Right atrium auricular region (tissue), 2 donors: ENCODE measurements at regions not wholly inside any gene's neighbourhood (a gene's known extent, or its start where the extent isn't known, plus 50 kb on each side); places are given as distances from the start of the nearest gene placed in this dataset.

ENCODE experiments used
- DNase-seq: peaks from one replicate; pipeline ENCODE4 v3.0.0-alpha.2; 2019; ENCODE audit warnings: low spot score
- H3K27ac ChIP-seq, 2 donors: fragments of 200-600 bp; sonication (generic); 1 replicate in 1 of 2; 2 replicates in 1 of 2; pipeline ENCODE4 v1.5.1; 2016 to 2019
- H3K27me3 ChIP-seq, 2 donors: fragments of 200-600 bp; sonication (generic); one replicate each; pipeline versions ENCODE4 v1.5.1 to v1.6.0; 2017 to 2019
- H3K36me3 ChIP-seq: fragments of 200-600 bp; sonication (generic); one replicate; pipeline ENCODE4 v1.5.1; 2016
- H3K4me1 ChIP-seq, 2 donors: fragments of 200-600 bp; sonication (generic); one replicate each; pipeline versions ENCODE4 v1.5.1 to v1.6.0; 2017 to 2019
- H3K4me3 ChIP-seq, 2 donors: fragments of 200-600 bp; sonication (generic); 1 replicate in 1 of 2; 2 replicates in 1 of 2; pipeline ENCODE4 v1.5.1; 2017 to 2019; ENCODE audit warnings: mild to moderate bottlenecking in 1 of 2, moderate library complexity in 1 of 2
- H3K9me3 ChIP-seq, 2 donors: fragments of 200-600 bp; sonication (generic); one replicate each; pipeline ENCODE4 v1.5.1; 2019
- TF ChIP-seq, protein P1 (sequence below), 2 donors: fragments of 200-600 bp; sonication (generic); IDR thresholded peaks; one replicate each; pipeline ENCODE4 v1.5.1; 2019; ENCODE audit warnings: antibody characterized with exemption in 2 of 2

DNA sequence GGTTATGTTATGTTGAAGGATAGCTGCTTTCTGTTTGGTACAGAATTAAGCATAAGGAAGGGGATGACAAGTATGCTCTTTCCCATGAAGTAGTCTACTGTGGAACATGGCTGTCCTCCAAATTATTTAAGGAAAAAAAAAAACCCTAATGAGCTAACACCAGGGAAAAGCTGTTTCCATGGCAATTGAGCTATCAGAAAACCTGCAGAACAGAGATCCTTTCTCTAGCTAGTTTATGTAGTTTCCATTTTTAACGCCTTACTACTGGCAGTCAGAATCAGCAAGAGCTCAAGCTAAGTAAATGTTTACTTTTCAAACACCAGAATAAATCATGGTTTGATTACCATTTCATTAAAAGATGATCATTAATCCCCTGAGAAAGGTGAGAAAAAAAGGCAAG, 287.4 kb upstream of the TARS1 start:
- Histone ChIP-seq H3K36me3 (no peaks in the 10 kb centered on the region), H3K4me1 (no peaks in the 10 kb centered on the region), H3K4me3 (no peak overlapping the region), H3K27ac (no peak overlapping the region), H3K9me3 (no peaks in the 10 kb centered on the region), H3K27me3 (no peaks in the 10 kb centered on the region)
- TF ChIP-seq, protein P1, sequence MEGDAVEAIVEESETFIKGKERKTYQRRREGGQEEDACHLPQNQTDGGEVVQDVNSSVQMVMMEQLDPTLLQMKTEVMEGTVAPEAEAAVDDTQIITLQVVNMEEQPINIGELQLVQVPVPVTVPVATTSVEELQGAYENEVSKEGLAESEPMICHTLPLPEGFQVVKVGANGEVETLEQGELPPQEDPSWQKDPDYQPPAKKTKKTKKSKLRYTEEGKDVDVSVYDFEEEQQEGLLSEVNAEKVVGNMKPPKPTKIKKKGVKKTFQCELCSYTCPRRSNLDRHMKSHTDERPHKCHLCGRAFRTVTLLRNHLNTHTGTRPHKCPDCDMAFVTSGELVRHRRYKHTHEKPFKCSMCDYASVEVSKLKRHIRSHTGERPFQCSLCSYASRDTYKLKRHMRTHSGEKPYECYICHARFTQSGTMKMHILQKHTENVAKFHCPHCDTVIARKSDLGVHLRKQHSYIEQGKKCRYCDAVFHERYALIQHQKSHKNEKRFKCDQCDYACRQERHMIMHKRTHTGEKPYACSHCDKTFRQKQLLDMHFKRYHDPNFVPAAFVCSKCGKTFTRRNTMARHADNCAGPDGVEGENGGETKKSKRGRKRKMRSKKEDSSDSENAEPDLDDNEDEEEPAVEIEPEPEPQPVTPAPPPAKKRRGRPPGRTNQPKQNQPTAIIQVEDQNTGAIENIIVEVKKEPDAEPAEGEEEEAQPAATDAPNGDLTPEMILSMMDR (IDR thresholded peaks at IDR 0.05) = no peak
- DNase-seq = no peak

DNA sequence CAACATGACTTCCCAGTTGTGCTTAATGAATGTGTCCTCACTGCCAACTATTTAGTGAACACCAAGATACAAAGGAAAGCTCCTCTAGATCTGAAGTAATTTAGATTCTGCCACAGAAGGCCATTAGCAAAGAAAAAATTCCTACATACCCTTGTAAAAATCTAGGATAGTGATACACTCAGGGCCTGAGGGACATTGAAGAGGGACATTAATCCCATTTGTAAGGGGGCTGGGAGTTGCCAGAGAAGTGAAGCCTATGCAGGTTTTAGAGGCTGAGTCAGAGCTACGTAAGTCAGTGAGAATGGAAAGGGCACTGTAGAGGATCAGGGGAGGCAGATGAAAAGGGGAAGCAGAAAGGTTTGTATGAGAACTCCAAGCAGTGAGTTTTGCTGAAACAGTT, 286.9 kb upstream of the TARS1 start:
- Histone ChIP-seq H3K27ac (no peak overlapping the region), H3K36me3 (no peaks in the 10 kb centered on the region), H3K4me3 (no peak overlapping the region), H3K9me3 (no peaks in the 10 kb centered on the region), H3K27me3 (no peaks in the 10 kb centered on the region), H3K4me1 (no peaks in the 10 kb centered on the region)
- no peak for DNase-seq
- TF ChIP-seq, protein P1 (IDR thresholded peaks at IDR 0.05) = no peak

DNA sequence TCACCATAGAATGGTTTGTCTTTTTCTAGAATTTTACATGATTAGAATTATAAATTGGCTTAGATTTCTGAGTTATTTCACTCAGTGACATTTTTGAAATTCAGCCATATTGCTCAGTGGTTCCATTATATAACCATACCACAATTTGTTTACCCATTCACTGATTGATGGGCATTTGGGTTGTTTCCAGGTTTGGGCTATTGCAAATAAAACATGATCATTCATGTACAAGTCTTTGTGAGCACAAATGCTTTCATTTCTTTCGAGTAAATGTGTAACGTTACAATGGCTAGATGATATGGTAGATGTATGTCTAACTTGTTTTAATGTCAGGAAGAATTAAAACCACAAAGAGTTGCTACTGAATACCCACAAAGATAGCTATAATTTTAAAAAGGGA, 279.9 kb upstream of the TARS1 start:
- no peaks in the 10 kb centered on the region for H3K36me3 ChIP-seq
- peaks cover 0 to 8% of the 10 kb centered on the region in 2 donors for H3K9me3 ChIP-seq
- no peaks in the 10 kb centered on the region for H3K27me3 ChIP-seq
- TF ChIP-seq, protein P1 (IDR thresholded peaks at IDR 0.05) = no peak
- H3K4me1 ChIP-seq = no peaks in the 10 kb centered on the region
- H3K27ac ChIP-seq = no peak overlapping the region
- DNase-seq = no peak
- no peak overlapping the region for H3K4me3 ChIP-seq

- Histone ChIP-seq H3K4me3 (no peak overlapping the region), H3K9me3 (peaks cover 0 to 8% of the 10 kb centered on the region in 2 donors), H3K27ac (no peak overlapping the region), H3K4me1 (no peaks in the 10 kb centered on the region), H3K27me3 (no peaks in the 10 kb centered on the region), H3K36me3 (no peaks in the 10 kb centered on the region)
- no peak for DNase-seq
- TF ChIP-seq, protein P1 (IDR thresholded peaks at IDR 0.05) = no peak
Measured at GRCh38 chr5:33161421-33161820, 279.3 kb upstream of the TARS1 start.

DNA sequence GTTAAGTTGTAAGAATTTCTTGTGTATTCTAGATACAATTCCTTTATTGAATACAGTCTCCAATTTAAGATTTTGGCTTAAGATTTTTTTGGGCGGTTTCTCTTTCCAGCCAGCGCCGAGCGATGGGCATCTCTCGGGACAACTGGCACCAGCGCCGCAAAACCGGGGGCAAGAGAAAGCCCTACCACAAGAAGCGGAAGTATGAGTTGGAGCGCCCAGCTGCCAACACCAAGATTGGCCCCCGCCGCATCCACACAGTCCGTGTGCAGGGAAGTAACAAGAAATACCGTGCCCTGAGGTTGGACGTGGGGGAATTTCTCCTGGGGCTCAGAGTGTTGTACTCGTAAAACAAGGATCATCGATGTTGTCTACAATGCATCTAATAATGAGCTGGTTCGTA, 278.7 kb upstream of the TARS1 start:
- no peak overlapping the region for H3K4me3 ChIP-seq
- no peaks in the 10 kb centered on the region for H3K36me3 ChIP-seq
- H3K4me1 ChIP-seq = no peaks in the 10 kb centered on the region
- H3K27me3 ChIP-seq = no peaks in the 10 kb centered on the region
- peaks cover 0 to 8% of the 10 kb centered on the region in 2 donors for H3K9me3 ChIP-seq
- TF ChIP-seq, protein P1 (IDR thresholded peaks at IDR 0.05) = no peak
- no peak overlapping the region for H3K27ac ChIP-seq
- DNase-seq = no peak

- DNase-seq = no peak
- H3K4me3 ChIP-seq = no peak overlapping the region
- H3K27me3 ChIP-seq = no peaks in the 10 kb centered on the region
- peaks cover 0 to 30% of the 10 kb centered on the region in 2 donors for H3K9me3 ChIP-seq
- H3K4me1 ChIP-seq = no peaks in the 10 kb centered on the region
- TF ChIP-seq, protein P1 (IDR thresholded peaks at IDR 0.05) = no peak
- no peak overlapping the region for H3K27ac ChIP-seq
- H3K36me3 ChIP-seq = no peaks in the 10 kb centered on the region
Measured at GRCh38 chr5:33166522-33166921, 274.2 kb upstream of the TARS1 start.
